Parathyroid adenoma (tissue), 2 donors: ENCODE measurements at regions not wholly inside any gene's neighbourhood (a gene's known extent, or its start where the extent isn't known, plus 50 kb on each side); places are given as distances from the start of the nearest gene placed in this dataset.

Experiments
- H2AFZ ChIP-seq: fragments of 300-600 bp; sonication (generic); one replicate; pipeline ENCODE4 v1.7.0; 2017; ENCODE audit warnings: antibody characterized with exemption, mild to moderate bottlenecking
- H3K27ac ChIP-seq: fragments of 300-600 bp; sonication (generic); one replicate; pipeline ENCODE4 v1.7.0; 2017
- H3K27me3 ChIP-seq: fragments of 300-600 bp; sonication (generic); one replicate; pipeline ENCODE4 v1.7.0; 2017; ENCODE audit warnings: low read length; ENCODE audit not compliant: control insufficient read depth, insufficient read depth
- H3K36me3 ChIP-seq: fragments of 300-600 bp; sonication (generic); one replicate; pipeline ENCODE4 v1.7.0; 2017; ENCODE audit warnings: low read length; ENCODE audit not compliant: control insufficient read depth, insufficient read depth
- H3K4me1 ChIP-seq: fragments of 300-600 bp; sonication (generic); one replicate; pipeline ENCODE4 v1.7.0; 2017; ENCODE audit warnings: control low read depth
- H3K4me2 ChIP-seq: fragments of 300-600 bp; sonication (generic); one replicate; pipeline ENCODE4 v1.7.0; 2017; ENCODE audit warnings: low read length
- H3K4me3 ChIP-seq: fragments of 300-600 bp; sonication (generic); one replicate; pipeline ENCODE4 v1.7.0; 2017; ENCODE audit warnings: low read depth, low read length
- H3K79me2 ChIP-seq: fragments of 300-600 bp; sonication (generic); one replicate; pipeline ENCODE4 v1.7.0; 2017; ENCODE audit warnings: control low read depth
- H3K9ac ChIP-seq: fragments of 300-600 bp; sonication (generic); one replicate; pipeline ENCODE4 v1.7.0; 2017; ENCODE audit warnings: mild to moderate bottlenecking
- H3K9me3 ChIP-seq: fragments of 300-600 bp; sonication (generic); one replicate; pipeline ENCODE4 v1.7.0; 2017; ENCODE audit warnings: low read length; ENCODE audit not compliant: control insufficient read depth
- TF ChIP-seq, protein P1 (sequence below): fragments of 300-600 bp; sonication (generic); IDR thresholded peaks from one replicate; pipeline ENCODE4 v1.7.0; 2017; ENCODE audit warnings: antibody characterized with exemption, mild to moderate bottlenecking
- donor health status: primary hyperparathyroidism.

DNA sequence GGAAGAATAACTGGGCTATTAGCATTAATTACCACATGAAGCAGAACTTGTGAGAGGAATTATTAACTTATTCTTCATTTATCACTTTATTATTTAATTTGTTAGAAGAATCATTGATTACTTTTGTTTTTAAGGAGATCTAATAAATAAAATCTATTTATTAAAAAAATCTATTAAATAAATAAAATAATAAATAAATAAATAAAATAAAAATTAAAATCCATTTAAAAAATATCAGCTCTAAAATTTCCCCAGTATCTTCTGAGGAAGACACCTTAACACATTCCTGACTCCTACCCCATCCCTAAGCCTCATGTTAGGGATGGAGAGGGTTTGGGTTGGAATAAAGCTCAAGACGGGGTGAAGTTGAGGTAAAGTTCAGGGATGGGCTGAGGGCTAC lies 231.4 kb downstream of the CLIC5 start:
- Histone ChIP-seq H3K9me3 (no peaks in the 10 kb centered on the region), H3K4me3 (no peak overlapping the region), H3K27ac (no peak overlapping the region), H3K79me2 (no peaks in the 10 kb centered on the region), H3K36me3 (no peaks in the 10 kb centered on the region), H3K9ac (no peak overlapping the region), H3K27me3 (no peaks in the 10 kb centered on the region), H3K4me1 (no peaks in the 10 kb centered on the region), H3K4me2 (no peak overlapping the region), H2AFZ (no peak overlapping the region)
- TF ChIP-seq, protein P1, sequence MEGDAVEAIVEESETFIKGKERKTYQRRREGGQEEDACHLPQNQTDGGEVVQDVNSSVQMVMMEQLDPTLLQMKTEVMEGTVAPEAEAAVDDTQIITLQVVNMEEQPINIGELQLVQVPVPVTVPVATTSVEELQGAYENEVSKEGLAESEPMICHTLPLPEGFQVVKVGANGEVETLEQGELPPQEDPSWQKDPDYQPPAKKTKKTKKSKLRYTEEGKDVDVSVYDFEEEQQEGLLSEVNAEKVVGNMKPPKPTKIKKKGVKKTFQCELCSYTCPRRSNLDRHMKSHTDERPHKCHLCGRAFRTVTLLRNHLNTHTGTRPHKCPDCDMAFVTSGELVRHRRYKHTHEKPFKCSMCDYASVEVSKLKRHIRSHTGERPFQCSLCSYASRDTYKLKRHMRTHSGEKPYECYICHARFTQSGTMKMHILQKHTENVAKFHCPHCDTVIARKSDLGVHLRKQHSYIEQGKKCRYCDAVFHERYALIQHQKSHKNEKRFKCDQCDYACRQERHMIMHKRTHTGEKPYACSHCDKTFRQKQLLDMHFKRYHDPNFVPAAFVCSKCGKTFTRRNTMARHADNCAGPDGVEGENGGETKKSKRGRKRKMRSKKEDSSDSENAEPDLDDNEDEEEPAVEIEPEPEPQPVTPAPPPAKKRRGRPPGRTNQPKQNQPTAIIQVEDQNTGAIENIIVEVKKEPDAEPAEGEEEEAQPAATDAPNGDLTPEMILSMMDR, result no peak

DNA sequence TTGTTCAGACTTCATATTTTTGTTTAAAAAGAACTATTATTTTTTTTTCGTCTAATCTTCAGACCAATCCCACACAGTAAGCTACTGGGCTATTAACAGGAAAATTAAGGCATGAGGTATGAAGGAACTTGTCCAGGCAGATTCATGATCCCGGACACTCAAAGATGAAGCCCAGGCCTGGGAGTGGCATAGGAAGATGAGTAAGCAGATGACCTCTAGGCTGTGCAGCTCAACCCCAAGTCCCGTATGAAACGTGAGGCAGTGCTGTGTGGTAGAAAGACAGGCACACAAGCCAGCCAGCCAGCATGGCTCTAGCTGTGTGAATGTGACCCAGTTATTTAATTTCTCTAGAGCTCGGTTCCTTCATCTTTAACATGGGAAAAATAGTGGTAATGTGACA lies 231.9 kb downstream of the CLIC5 start:
- no peaks in the 10 kb centered on the region for H3K27me3 ChIP-seq
- H3K36me3 ChIP-seq, result no peaks in the 10 kb centered on the region
- H3K79me2 ChIP-seq, result no peaks in the 10 kb centered on the region
- H3K4me1 ChIP-seq, result no peaks in the 10 kb centered on the region
- no peak overlapping the region for H3K4me2 ChIP-seq
- no peaks in the 10 kb centered on the region for H3K9me3 ChIP-seq
- H3K27ac ChIP-seq, result no peak overlapping the region
- no peak overlapping the region for H3K4me3 ChIP-seq
- no peak overlapping the region for H2AFZ ChIP-seq
- TF ChIP-seq, protein P1, result no peak
- no peak overlapping the region for H3K9ac ChIP-seq

DNA sequence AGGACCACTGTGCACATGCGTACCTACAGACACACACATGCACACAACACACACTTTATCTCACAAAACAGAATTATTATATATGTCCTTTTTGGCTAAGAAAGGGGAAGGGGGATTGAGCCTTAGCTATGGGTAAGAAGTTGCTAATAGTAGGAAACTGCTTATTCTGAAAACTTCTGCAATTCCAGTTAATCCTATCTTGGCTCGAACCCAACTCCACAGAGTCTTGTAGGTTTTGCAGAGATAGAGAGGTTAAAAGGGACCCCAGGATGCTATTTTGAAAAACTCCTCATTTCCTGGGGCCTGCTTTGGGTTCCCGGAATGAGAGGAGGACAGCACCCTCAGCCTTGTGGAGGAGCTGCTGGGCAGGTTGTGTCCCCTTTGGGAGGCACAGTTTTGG lies 233.8 kb downstream of the CLIC5 start:
- Histone ChIP-seq H3K36me3 (no peaks in the 10 kb centered on the region), H3K9ac (no peak overlapping the region), H3K9me3 (no peaks in the 10 kb centered on the region), H3K4me1 (no peaks in the 10 kb centered on the region), H3K27ac (no peak overlapping the region), H3K4me3 (no peak overlapping the region), H3K4me2 (no peak overlapping the region), H3K27me3 (no peaks in the 10 kb centered on the region), H3K79me2 (no peaks in the 10 kb centered on the region), H2AFZ (no peak overlapping the region)
- TF ChIP-seq, protein P1, result no peak

DNA sequence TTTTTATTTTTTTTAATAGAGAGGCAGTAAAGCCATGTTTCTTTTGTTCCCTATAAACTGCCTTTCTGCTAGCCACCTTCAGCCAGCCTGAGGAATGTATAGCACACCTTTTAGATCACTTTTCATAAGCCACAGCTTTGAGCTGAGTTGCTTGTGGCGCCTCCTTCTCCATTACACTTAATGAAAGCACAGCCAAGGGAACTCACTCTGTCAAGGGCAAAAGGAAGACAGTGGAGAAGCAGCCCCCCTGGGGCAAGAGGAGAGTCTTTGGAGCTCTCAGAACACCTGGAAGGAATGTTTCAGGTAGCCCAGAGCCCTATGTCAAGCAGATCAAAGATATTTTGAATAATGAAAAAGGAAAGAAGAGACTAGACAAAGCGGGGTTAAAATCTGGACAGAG lies 235.1 kb downstream of the CLIC5 start:
- no peaks in the 10 kb centered on the region for H3K4me1 ChIP-seq
- no peak overlapping the region for H3K4me3 ChIP-seq
- no peaks in the 10 kb centered on the region for H3K36me3 ChIP-seq
- H3K27me3 ChIP-seq, result no peaks in the 10 kb centered on the region
- TF ChIP-seq, protein P1, result no peak
- no peaks in the 10 kb centered on the region for H3K79me2 ChIP-seq
- H3K4me2 ChIP-seq, result no peak overlapping the region
- no peak overlapping the region for H3K9ac ChIP-seq
- H3K9me3 ChIP-seq, result no peaks in the 10 kb centered on the region
- H2AFZ ChIP-seq, result no peak overlapping the region
- H3K27ac ChIP-seq, result no peak overlapping the region

DNA sequence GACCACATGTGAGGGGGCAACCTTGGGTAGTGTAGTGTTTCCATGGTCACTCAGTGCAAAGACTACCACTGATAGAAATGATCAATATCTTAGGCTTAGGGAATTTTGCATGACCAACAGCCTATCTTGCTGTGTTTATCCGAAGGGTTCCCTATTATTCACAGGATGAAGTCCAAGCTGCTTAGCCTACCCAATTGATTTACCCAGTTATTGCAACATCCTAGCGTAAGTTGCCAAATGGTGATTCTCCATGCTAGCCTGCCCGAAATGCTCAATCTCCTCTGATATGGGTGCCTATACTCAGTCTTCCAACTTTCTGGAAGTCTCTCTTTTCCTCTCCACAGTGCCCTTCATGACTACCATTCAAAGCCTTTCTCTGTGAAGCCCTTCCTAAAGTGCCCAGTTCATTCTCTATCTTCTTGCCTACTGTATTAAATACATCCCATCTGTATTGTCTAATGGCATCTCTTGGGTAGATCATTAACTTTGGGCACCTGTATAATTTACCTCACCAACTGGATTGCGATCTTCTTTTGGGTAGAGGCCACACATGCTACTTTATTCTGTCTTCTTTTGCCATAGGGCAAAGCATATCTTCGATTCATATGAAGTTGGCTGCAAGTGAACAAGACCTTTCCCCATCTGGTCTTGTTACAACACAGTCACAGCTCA lies 240.5 kb downstream of the CLIC5 start:
- H2AFZ ChIP-seq, result no peak overlapping the region
- TF ChIP-seq, protein P1, result no peak
- H3K79me2 ChIP-seq, result no peaks in the 10 kb centered on the region
- H3K4me2 ChIP-seq, result no peak overlapping the region
- H3K27me3 ChIP-seq, result no peaks in the 10 kb centered on the region
- no peaks in the 10 kb centered on the region for H3K4me1 ChIP-seq
- no peak overlapping the region for H3K27ac ChIP-seq
- no peak overlapping the region for H3K9ac ChIP-seq
- no peak overlapping the region for H3K4me3 ChIP-seq
- no peaks in the 10 kb centered on the region for H3K9me3 ChIP-seq
- no peaks in the 10 kb centered on the region for H3K36me3 ChIP-seq
